Fibroblast of the aortic adventitia (primary cell): ENCODE measurements at regions not wholly inside any gene's neighbourhood (a gene's known extent, or its start where the extent isn't known, plus 50 kb on each side); places are given as distances from the start of the nearest gene placed in this dataset.

Source experiments
- DNase-seq: peaks from one replicate; pipeline ENCODE4 v3.0.0-alpha.2; 2010; ENCODE audit warnings: low read depth
- H3K4me3 ChIP-seq: 2 replicates; pipeline ENCODE4 v1.5.1; 2011; ENCODE audit warnings: low read depth, mild to moderate bottlenecking, control low read depth, low read length, moderate library complexity
- CTCF ChIP-seq: IDR thresholded peaks from 2 replicates; pipeline ENCODE4 v1.5.1; 2011; ENCODE audit warnings: mild to moderate bottlenecking, low read length, control low read depth, inconsistent platforms; ENCODE audit not compliant: insufficient read depth

GRCh38 chr5:143551820-143552251 lies 148.3 kb upstream of the NR3C1 start:
- DNase-seq: no peak
- no peak for TF ChIP-seq CTCF
- H3K4me3 ChIP-seq: no peak overlapping the region

- DNase-seq: peak; percentile 50
- no peak overlapping the region for H3K4me3 ChIP-seq
- TF ChIP-seq CTCF: no peak
These were observed 147.6 kb upstream of the NR3C1 start for GRCh38 chr5:143550986-143551630.

- H3K4me3 ChIP-seq: no peak overlapping the region
- no peak for DNase-seq
- no peak for TF ChIP-seq CTCF
These were observed 143.9 kb upstream of the NR3C1 start for GRCh38 chr5:143547342-143547741.

- H3K4me3 ChIP-seq: no peak overlapping the region
- no peak for DNase-seq
- no peak for TF ChIP-seq CTCF
These were observed 142.9 kb upstream of the NR3C1 start for GRCh38 chr5:143546394-143546793.

- no peak overlapping the region for H3K4me3 ChIP-seq
- no peak for DNase-seq
- TF ChIP-seq CTCF: no peak
These were observed 141.1 kb upstream of the NR3C1 start for GRCh38 chr5:143544606-143545005.

GRCh38 chr5:143543358-143544255 lies 140.1 kb upstream of the NR3C1 start:
- H3K4me3 ChIP-seq: no peak overlapping the region
- peak; percentile 63 for DNase-seq
- TF ChIP-seq CTCF: no peak
